MM.1S (cell line): ENCODE measurements at regions not wholly inside any gene's neighbourhood (a gene's known extent, or its start where the extent isn't known, plus 50 kb on each side); places are given as distances from the start of the nearest gene placed in this dataset.

Experiments
- DNase-seq: peaks from one replicate; pipeline ENCODE4 v3.0.0-alpha.2; 2015
- H2AFZ ChIP-seq: fragments of 300-600 bp; sonication (generic); 2 replicates; pipeline ENCODE4 v1.6.0; 2016; ENCODE audit warnings: antibody characterized with exemption, low read length
- H3F3A ChIP-seq: fragments of 300-600 bp; sonication (generic); 2 replicates; pipeline ENCODE4 v1.6.1; 2016; ENCODE audit warnings: mild to moderate bottlenecking, antibody characterized with exemption, low read length, moderate library complexity, mixed read lengths; ENCODE audit not compliant: insufficient read depth
- H3K27ac ChIP-seq: fragments of 300-600 bp; sonication (generic); 2 replicates; pipeline ENCODE4 v1.5.1; 2016; ENCODE audit warnings: mild to moderate bottlenecking, low read length
- H3K27me3 ChIP-seq: fragments of 300-600 bp; sonication (generic); replicated peaks from 2 replicates; pipeline ENCODE4 v1.6.0; 2016; ENCODE audit warnings: low read length; ENCODE audit not compliant: insufficient read depth
- H3K36me3 ChIP-seq: fragments of 300-600 bp; sonication (generic); replicated peaks from 2 replicates; pipeline ENCODE4 v1.6.1; 2016; ENCODE audit warnings: mild to moderate bottlenecking, low read length, mixed read lengths; ENCODE audit not compliant: insufficient read depth
- H3K4me1 ChIP-seq: fragments of 300-600 bp; sonication (generic); 2 replicates; pipeline ENCODE4 v1.6.1; 2016; ENCODE audit warnings: low read length, mixed read lengths
- H3K4me2 ChIP-seq: fragments of 300-600 bp; sonication (generic); 2 replicates; pipeline ENCODE4 v1.6.0; 2016; ENCODE audit warnings: low read depth, low read length
- H3K4me3 ChIP-seq: fragments of 300-600 bp; sonication (generic); 2 replicates; pipeline ENCODE4 v1.5.1; 2016; ENCODE audit warnings: low read length, mixed read lengths
- H3K79me2 ChIP-seq: fragments of 300-600 bp; sonication (generic); 2 replicates; pipeline ENCODE4 v1.6.1; 2016; ENCODE audit warnings: mixed run types, low read length, mixed read lengths
- H3K9ac ChIP-seq: fragments of 300-600 bp; sonication (generic); 2 replicates; pipeline ENCODE4 v1.6.1; 2016; ENCODE audit warnings: low read length, mixed read lengths
- H3K9me2 ChIP-seq: fragments of 300-600 bp; sonication (generic); replicated peaks from 2 replicates; pipeline ENCODE4 v1.6.1; 2016; ENCODE audit warnings: mild to moderate bottlenecking, low read length, mixed read lengths; ENCODE audit not compliant: insufficient read depth
- H3K9me3 ChIP-seq: fragments of 300-600 bp; sonication (generic); replicated peaks from 2 replicates; pipeline ENCODE4 v1.6.1; 2016; ENCODE audit warnings: mild to moderate bottlenecking, low read length, mixed read lengths; ENCODE audit not compliant: insufficient read depth
- H4K20me1 ChIP-seq: fragments of 300-600 bp; sonication (generic); 2 replicates; pipeline ENCODE4 v1.6.1; 2016; ENCODE audit warnings: mild to moderate bottlenecking, low read length, moderate library complexity, mixed read lengths; ENCODE audit not compliant: insufficient read depth
- CTCF ChIP-seq: fragments of 300-600 bp; sonication (generic); IDR thresholded peaks from 2 replicates; pipeline ENCODE4 v1.5.1; 2016; ENCODE audit warnings: antibody characterized with exemption, low read length, mixed read lengths
- EZH2 ChIP-seq: fragments of 300-600 bp; sonication (generic); optimal IDR thresholded peaks from 2 replicates; pipeline ENCODE3; 2017; ENCODE audit warnings: low read depth, mild to moderate bottlenecking, antibody characterized with exemption, low read length, mixed read lengths
- EZH2phosphoT487 ChIP-seq: fragments of 300-600 bp; sonication (generic); IDR thresholded peaks from 2 replicates; pipeline ENCODE4 v1.6.1; 2018; ENCODE audit warnings: antibody characterized with exemption, low read length

- no peaks in the 10 kb centered on the region for H3K36me3 ChIP-seq
- H3K27ac ChIP-seq, result no peak overlapping the region
- no peak overlapping the region for H3K4me2 ChIP-seq
- H3K4me1 ChIP-seq, result no peaks in the 10 kb centered on the region
- H3K79me2 ChIP-seq, result no peaks in the 10 kb centered on the region
- TF ChIP-seq EZH2phosphoT487 (no peak), CTCF (no peak), EZH2 (no peak)
- no peaks in the 10 kb centered on the region for H4K20me1 ChIP-seq
- no peaks in the 10 kb centered on the region for H3K9me3 ChIP-seq
- no peak overlapping the region for H2AFZ ChIP-seq
- H3K4me3 ChIP-seq, result no peak overlapping the region
- no peaks in the 10 kb centered on the region for H3K27me3 ChIP-seq
- no peak overlapping the region for H3K9ac ChIP-seq
- no peaks in the 10 kb centered on the region for H3K9me2 ChIP-seq
- DNase-seq, result no peak
- no peaks in the 10 kb centered on the region for H3F3A ChIP-seq
Measured at GRCh38 chr4:130183766-130184165, 1087.8 kb downstream of the C4orf33 start.

- Histone ChIP-seq H3K9me2 (no peaks in the 10 kb centered on the region), H3F3A (no peaks in the 10 kb centered on the region), H3K27ac (no peak overlapping the region), H2AFZ (no peak overlapping the region), H3K4me3 (no peak overlapping the region), H3K4me1 (no peaks in the 10 kb centered on the region), H3K36me3 (no peaks in the 10 kb centered on the region), H3K9ac (no peak overlapping the region), H4K20me1 (no peaks in the 10 kb centered on the region), H3K9me3 (no peaks in the 10 kb centered on the region), H3K4me2 (no peak overlapping the region), H3K27me3 (no peaks in the 10 kb centered on the region), H3K79me2 (no peaks in the 10 kb centered on the region)
- TF ChIP-seq CTCF (no peak), EZH2phosphoT487 (no peak), EZH2 (no peak)
- DNase-seq, result no peak
Measured at GRCh38 chr4:130185123-130185522, 1089.2 kb downstream of the C4orf33 start.

GRCh38 chr4:130186931-130187330 lies 1091.0 kb downstream of the C4orf33 start:
- H2AFZ ChIP-seq, result no peak overlapping the region
- TF ChIP-seq EZH2 (no peak), CTCF (no peak), EZH2phosphoT487 (no peak)

More at GRCh38 chr4:130186931-130187330, 1091.0 kb downstream of the C4orf33 start:
- no peak for DNase-seq
- no peaks in the 10 kb centered on the region for H3F3A ChIP-seq
- H3K79me2 ChIP-seq, result no peaks in the 10 kb centered on the region
- H4K20me1 ChIP-seq, result no peaks in the 10 kb centered on the region
- no peak overlapping the region for H3K27ac ChIP-seq
- H3K9me3 ChIP-seq, result no peaks in the 10 kb centered on the region
- no peaks in the 10 kb centered on the region for H3K27me3 ChIP-seq
- no peak overlapping the region for H3K4me2 ChIP-seq
- no peaks in the 10 kb centered on the region for H3K9me2 ChIP-seq
- H3K4me1 ChIP-seq, result no peaks in the 10 kb centered on the region
- no peak overlapping the region for H3K9ac ChIP-seq
- H3K36me3 ChIP-seq, result no peaks in the 10 kb centered on the region
- H3K4me3 ChIP-seq, result no peak overlapping the region
